GM12891 (cell line): ENCODE measurements at regions not wholly inside any gene's neighbourhood (a gene's known extent, or its start where the extent isn't known, plus 50 kb on each side); places are given as distances from the start of the nearest gene placed in this dataset.

Source experiments
- POLR2A ChIP-seq: IDR thresholded peaks from 2 replicates; pipeline ENCODE4 v1.6.1; 2011; ENCODE audit warnings: low read depth, low read length, control low read depth
- POLR2AphosphoS5 ChIP-seq: IDR thresholded peaks from 2 replicates; pipeline ENCODE4 v1.6.1; 2011; ENCODE audit warnings: low read depth, low read length, control low read depth
- POU2F2 ChIP-seq: IDR thresholded peaks from 2 replicates; pipeline ENCODE4 v1.6.1; 2011; ENCODE audit warnings: low read depth, mild to moderate bottlenecking, control low read depth, low read length, moderate library complexity

GRCh38 chr4:164229255-164229654 is 524.7 kb upstream of the SMIM31 start:
- TF ChIP-seq POLR2AphosphoS5 (no peak), POLR2A (no peak), POU2F2 (no peak)
